ENCODE measurements at regions not wholly inside any gene's neighbourhood (a gene's known extent, or its start where the extent isn't known, plus 50 kb on each side); places are given as distances from the start of the nearest gene placed in this dataset.
"Not testable (repeated sequence)": the region's sequence is repeated elsewhere in the genome, so short reads cannot be mapped to it uniquely, and the experiment has no call there.

DNA sequence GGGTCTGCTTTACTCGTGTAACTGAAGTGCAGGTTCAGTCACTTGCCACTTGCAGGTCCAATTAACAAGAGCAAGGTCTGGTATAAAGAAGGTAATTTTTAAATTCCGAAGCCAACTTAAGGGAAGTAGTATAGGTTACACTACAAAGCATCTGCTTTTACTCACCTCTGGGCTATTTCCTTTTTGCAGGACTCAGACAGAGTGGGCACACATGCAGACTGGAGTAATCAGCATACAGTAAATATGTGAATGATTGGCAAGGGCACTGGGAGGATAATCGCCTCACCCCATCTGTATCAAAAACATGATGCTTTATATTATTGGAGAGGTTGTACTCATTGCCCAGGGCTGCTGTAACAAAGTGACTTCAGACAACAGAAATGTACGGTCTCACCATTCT is 160.1 kb upstream of the CDH5 start:
- no peak for DNase-seq

DNA sequence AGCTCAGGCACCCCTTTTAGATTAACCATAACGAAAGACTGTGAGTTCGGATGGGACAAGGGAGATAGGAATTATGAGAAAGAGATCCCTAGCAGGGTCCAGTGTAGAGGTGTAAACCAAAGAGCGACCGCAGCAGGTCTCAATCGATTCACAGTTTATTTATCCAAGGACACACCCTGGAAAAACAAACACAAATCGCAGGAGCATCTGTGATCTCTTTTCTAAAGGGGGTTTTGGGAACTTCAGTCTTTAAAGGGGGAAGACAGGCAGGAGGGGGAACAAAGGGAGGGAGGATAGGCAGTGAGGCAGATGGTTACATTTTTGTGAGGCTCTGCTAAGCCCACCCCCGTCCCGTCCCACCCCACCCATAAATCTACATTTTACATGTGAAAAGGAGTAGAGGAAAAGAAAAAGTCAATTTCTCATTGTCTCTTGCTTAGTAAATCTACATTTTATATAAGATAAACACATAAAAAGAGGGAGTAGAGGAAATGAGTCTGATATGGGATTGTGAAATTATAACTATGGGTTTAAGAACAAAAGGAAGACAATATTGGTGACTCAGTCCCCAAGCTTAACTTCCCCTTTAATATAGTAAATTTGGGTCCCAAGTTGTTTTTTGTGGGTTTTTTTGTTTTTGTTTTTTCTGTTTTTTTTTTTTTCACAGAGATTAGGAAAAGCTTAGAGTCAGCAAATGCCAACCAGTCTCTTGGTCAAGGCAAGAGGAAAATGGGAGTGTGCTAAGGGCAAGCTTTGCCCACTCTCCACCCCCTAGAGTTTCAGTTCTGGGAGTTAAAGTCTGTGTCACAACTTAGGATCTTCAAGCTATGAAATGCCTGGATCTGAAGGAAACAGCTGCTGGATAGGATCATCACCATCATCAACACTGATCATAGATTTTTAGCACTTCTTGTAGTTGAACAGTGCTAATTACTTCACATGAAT is 160.9 kb upstream of the CDH5 start:
- DNase-seq, result no peak

DNA sequence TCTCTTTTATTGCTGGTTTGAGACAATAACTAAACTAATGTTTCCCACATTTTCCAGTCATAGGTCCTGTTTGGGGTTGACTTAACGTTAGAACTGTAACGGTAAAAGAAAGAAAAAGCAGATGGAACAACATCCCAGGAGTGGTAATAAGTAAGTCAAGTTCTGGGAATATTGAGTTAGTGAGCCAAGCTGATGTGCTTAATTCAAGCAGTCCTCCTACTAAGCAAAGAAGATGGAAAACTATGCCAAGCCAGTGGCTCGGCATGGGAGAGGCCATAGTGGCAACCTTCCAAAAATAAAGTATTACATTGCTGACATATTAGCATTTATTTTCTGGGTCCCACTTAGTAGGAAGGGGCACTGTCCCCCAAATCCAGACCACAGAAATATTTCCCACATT is 161.7 kb upstream of the CDH5 start:
- DNase-seq, result no peak

DNA sequence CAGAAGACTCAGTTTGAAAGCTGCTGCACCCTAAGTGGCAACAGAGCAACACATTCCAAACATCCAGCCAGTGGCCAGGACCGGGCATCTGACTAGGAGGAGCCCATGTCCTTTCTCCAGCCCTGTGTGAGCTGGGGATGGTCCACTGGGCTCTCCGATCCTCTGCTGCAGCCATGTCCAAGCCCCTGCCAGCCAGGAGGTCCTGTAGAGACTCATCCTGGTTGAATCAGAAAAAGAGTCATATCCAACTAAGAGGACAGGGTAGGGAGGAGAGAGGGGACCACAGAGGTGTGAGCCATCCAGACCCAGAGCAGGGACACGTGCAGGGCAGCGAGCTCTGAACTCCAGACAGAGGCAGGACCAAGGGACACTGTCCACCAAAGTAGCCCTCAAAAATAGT is 163.0 kb upstream of the CDH5 start:
- DNase-seq, result no peak

DNA sequence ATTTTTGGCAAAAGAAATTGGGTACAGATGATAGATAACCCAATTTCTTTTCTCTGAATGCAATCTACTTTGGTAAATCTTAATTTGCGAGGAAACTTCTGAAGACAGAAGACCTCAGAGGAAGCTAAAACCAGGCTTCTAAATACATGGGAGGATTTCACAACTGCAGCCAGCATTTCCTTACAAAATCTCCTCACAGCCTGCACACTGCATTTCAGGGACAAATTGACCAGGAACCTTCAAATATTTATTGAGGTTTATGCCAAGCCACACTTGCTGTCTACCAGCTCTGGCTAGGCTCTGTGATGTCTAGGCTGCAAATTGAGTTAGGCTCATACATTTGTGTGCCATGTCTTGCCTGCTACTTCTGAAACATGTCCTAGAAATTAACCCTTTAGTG is 167.3 kb upstream of the CDH5 start:
- DNase-seq, result no peak

DNA sequence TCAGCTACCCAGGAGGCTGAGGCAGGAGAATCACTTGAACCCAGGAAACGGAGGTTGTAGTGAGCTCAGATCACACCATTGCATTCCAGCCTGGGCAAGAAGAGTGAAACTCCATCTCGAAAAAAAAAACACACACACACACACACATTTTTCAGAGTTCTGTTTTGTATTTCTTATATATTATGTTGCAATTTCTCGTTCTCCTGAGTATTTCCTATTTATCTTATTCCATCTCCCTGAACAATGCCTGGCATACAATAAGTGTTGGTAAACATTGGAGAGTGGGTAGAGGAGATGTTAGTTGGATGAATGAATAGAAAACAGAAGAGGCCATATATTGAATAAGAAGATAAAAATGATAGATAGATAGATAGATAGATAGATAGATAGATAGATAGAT is 167.8 kb upstream of the CDH5 start:
- no peak for DNase-seq

DNA sequence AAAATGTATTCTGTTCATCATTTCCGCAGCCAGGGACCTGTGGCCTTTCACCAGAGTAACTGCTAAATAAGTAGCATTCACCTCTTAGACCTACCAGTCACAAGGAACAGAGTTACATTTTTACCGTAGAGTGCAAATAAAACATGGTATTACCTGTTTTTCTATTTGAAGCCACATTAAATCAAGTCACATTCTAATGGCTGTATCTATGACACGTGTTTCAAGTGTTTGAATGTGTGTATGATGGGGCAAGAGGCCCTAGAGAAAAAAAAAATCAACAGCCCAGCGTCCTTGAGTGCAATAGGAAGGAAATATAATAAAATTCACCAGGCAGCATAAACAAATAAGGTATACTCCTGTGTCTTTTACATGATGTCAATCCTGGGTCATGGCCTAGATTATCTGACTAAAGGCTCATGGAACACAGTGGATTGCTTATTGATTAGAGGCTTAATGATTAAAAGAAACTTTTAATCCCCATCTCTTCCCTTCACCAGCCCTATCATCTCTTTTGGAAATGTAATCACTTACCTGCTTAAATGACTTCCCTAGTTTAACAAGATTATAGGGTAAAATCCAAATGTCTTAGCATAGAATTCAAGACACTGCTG is 168.7 kb upstream of the CDH5 start:
- DNase-seq, result no peak

DNA sequence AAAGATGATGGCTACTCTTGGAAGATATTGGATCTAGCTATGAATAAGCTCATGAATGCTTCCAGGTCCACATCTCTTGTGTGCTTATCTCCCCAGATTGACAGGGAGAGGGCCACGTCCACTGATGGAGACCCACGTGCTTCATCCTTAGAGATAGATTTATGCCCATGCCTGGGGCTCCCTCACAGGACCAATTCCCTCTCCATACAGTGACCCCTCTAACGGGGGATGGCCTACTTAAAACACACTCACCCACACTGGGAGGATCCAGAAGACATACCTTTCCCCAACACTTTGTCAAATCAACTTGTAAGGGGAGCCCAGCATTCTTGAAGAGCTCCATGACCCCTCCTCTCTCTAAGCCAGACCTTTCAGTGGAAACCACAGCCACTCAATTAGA is 169.7 kb upstream of the CDH5 start:
- no peak for DNase-seq

DNA sequence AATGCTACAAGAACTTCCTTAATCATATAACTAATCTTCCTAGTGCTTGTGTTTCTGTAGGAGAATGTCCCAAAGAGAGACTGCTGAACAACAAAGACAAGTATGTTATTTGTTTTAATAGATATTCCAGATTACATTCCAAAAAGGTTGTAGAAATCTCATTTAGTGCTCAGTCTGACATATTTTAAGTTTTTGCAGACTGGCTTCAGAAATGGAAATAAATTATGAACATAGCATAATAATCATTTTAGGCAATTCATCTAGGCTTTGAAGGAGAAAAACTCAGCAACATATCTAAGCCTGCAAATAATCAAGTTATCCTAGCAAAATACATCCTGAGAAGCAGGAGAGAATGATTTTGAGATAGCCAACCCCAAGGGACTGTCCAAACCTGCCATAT is 171.6 kb upstream of the CDH5 start:
- no peak for DNase-seq

DNA sequence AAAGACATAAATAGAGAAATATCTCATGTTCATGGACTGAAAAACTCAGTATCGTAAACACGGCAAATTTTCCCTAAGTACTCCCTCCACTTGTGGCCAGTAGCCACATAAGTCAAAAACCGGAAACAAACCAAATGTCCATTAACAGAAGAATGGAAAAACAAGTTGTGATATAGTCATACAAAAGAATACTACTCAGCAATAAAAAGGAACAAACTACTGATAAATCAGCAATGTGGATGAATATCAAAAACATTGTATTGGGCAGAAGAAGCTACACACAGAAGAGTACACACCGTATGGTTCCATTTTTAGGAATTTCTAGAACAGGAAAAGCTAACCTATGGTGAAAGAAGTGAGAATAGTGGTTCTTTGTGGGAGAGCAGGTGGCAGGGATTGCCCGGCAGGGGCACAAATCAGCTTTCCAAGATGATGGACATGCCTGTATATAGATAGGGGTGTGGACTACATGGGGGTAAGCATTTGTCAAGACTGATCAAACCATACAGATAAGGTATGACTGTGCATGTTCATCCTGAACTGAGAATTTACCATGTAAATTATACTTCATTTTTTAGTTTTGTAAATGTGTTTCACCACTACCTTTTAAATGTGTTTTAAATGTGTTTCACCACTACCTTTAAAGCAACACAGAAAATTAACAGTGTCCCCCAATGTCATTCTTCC is 172.8 kb upstream of the CDH5 start:
- DNase-seq, result no peak

DNA sequence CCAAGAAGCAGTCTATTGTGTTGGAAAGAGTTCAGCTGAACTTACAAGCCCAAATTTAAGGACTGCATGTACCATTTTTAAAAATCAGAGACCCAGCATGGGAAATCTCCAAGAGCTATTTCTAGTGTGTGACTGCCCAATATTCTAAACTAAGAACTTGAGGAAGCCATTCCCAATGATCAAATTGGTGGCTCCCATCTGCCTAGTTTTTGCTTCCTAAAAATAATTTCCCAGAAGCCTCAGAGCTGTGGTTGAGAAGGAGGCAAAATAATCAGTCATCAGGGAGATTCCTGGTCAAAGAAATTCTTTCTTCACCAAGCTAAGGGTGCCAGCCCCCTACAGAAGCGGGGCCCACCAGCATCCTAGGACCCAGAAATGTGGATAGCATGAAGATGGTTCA is 176.1 kb upstream of the CDH5 start:
- no peak for DNase-seq

DNA sequence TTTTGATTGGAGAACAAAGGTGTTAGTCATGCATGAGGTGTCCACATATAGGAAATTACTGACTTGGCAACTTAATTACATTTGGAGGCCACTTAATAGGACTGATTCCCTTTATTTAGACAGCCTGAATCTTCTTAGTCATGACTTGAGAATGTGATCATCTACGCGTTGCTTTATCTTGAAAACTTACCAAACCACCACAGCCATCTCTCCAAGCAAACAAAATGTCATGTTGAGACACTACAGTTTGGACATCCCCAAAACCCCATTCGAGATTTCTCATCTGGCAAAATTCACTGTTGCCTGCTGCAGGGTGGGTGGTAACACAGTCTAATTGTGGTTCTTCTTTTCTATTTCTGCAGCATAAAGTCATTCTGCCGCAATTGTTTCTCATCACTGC is 176.5 kb upstream of the CDH5 start:
- DNase-seq, result no peak

DNA sequence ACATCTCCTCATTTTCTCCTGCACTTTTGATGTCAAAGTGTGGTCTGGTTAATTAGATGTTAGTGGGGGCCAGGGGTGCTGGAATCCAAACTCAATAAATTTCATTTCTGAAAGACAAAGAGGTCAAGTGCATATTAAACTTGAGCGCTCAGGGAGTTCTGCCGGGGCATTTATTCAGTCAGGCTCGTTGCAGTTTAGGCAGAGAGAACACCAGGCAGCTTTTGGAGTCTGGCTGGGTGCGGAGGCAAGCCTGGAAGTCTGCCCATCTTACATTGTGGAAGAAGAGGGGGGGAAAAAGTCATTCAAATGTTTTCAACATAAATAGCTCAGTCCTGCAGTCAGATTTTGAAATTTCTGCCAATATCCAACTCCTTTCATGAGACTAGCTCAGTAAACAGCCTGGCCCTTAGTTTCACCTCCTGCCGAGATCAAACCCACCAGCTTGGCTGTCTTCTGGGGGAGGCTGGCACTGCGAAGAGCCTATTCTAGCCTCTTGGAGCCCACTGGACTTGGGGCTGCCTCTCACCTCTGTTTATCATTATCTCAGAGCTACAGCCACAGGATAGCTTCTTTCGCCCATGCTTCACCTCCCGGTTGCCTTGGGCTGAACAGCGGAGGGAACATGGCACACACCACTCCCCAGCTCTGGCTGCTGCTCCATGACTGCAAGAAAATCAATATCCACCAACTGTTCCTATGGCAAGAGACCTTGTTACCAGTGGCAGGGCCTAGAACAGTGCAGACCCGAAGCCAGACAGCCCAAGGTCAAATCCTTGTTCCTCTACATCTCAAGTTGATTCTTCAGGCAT is 177.4 kb upstream of the CDH5 start:
- DNase-seq, result peak; percentile 58

DNA sequence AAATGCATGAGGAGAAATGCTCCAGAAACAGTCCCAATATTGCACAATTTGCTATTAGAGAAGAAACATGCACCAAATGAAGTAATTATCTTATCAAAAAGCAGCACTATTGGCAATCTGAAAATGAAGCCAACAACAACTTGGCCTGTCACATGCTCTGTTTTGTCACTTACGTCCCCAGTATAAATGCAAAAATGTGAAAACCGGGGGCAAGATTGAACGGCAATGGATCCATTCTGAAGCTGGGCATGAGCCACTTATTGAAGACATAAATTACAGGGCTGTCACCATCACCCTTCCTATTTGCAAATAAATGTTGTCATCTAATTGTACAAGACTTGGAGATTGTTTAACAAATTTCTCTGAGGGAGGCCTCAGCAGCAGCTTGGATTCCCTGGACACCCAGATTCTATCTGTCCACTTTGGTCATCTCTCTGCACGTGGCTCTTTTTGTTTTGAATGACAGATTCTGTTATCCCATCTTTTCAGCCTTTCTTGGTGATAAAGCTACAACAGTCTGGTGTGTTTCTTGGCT is 180.2 kb upstream of the CDH5 start:
- DNase-seq, result no peak

DNA sequence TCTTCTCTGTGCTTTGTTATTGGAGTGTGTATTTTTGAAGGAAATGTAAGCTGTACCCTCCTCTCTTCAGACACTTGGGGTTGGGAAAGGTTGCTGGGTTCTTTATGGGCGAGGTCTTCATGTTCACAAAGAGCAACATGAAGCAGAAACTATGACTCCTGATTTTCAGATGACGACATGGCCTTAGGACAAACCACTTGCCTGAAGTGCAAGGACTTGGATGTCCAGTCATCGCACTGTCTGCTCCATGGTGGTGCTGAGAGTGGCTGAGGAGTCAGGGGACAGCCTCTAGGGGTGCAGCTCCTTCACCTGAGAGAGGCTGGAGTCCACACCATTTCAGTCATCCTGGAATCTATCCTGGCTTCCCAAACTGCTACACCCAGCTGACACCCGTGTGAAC is 183.9 kb upstream of the CDH5 start:
- no peak for DNase-seq

DNA sequence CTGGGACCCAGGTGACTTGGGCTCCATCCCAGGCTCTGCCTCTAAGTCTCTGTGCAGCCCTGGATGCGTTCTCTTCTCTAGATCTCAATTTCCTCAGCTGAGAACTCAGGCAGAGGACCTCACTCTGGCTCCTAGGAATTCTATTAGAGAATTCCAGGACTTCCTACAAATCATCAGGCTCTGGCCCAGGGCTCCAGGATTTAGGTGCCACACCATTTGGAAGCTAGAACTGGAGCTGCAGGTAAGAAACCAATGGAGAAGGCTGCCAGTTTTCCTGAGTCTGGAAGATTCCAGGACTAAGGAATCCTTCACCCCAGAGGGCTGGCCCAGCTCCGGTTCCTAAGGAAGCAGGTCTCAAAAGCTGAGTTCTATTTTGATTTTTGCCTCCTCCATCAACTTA is 189.8 kb upstream of the CDH5 start:
- DNase-seq, result no peak

DNA sequence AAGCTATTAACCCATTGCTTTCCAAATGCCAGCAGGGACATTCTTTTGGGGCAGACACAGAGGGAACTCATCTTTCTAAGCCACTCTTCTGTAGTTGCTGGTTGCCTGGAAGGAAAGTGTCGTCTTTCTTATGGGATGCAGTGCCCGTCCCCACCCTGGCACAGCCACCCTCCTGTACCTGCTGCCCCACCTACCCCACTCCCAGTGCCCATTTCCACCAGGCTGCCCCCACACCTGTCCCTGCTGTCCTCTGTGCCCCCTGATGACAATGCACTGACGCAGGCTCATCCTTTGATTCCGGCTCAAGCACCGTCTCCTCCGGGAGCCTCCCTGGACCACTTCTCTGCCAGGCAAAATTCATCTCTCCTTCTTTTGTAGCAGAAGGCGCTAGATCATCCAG is 190.4 kb upstream of the CDH5 start:
- DNase-seq, result no peak

DNA sequence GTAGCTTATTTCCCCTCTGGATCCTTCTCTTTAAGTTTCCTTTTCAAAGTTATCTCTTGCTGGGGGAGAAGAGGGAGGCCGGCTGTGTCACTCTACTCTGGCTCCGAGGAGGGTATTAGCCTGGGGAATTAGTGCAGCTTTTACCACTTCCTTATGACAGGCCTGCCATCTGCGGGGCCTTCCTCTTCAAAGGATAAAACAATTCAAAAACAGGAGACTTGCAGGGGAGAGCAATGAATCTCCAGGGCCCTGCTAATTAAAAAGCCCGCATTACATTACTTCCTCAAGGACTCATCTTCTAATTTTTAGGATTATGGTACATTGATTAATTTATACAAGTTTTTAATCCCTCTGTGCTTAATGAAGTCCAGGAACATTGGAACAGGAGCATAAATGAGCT is 190.9 kb upstream of the CDH5 start:
- no peak for DNase-seq

DNA sequence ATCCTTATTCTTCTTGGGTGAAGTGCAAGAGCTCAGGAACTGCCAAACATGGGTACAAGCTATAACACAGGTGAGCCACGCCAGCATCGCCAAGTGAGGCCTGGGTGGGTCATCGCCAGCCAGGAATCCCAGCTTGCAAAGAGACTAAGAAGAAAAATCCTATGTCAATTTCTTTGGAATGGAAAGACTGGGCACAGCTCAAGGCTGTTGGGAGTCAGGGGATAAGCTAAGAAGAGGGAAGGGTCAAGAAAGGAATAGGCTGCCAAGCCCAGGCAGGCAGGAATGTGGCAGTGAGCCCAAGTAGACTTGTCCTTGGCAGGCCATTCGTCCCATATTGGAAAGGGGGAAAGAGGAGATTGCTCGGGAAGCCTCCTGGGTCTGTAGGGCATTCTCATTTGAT is 191.4 kb upstream of the CDH5 start:
- no peak for DNase-seq

DNA sequence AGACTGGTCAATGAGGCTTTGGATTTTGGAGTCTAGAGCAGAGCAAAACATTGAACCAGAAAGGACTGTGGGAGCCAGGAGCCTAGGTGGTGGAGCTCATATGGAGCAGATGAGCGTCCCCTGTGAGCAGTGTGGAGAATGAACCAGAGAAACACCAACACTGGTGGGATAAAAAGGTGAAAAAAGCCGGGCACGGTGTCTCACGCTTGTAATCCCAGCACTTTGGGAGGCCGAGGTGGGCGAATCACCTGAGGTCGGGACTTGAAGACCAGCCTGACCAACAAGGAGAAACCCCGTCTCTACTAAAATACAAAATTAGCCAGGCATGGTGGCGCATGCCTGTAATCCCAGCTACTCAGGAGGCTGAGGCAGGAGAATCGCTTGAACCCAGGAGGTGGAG is 192.7 kb upstream of the CDH5 start:
- not testable (repeated sequence) for DNase-seq

DNA sequence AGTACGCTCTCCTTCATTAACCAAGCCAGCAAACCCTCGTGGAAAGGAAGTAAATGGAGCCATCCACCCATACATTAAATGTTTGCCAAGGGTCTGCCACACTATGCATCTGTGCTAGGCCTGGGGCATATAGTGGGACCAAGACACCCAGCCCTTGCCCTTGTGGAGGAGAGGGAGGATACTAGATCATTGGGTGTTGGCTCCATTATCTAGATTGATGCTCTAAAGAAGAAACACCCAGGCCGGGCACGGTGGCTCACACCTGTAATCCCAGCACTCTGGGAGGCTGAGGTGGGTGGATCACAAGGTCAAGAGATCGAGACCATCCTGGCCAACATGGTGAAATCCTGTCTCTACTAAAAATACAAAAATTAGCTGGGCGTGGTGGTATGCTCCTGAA is 193.3 kb upstream of the CDH5 start:
- not testable (repeated sequence) for DNase-seq

DNA sequence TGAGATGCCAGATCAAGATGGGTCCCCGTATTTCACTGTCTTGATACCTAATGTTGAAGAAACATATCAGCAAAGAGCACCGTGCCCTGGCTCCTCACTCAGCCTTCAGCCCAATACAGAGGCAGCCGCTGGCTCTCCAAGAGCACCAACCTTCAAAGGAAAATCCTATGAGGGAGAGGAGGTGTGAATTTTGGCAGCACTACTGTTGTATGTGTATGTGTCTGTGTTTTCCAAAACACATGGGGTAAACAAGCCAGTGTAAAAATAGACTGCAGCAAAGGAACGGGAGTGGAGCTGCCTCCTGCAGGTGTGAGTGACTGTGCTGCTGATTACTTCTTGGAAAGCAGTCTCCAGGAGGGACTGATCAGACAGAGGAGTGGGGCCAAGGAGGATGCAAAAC is 194.0 kb upstream of the CDH5 start:
- no peak for DNase-seq
